ENCODE measurements at regions not wholly inside any gene's neighbourhood (a gene's known extent, or its start where the extent isn't known, plus 50 kb on each side); places are given as distances from the start of the nearest gene placed in this dataset.

GRCh38 chr9:116064970-116065369, 88.6 kb upstream of the PAPPA start:
- no peak for TF ChIP-seq GATA3 (IDR thresholded peaks at IDR 0.05; ENCODE audit: low read depth, low read length)
- no peak for TF ChIP-seq GATA2 (IDR thresholded peaks at IDR 0.05; ENCODE audit: low read depth, low read length)

All from SH-SY5Y (cell line).